ENCODE measurements at regions not wholly inside any gene's neighbourhood (a gene's known extent, or its start where the extent isn't known, plus 50 kb on each side); places are given as distances from the start of the nearest gene placed in this dataset.

DNA sequence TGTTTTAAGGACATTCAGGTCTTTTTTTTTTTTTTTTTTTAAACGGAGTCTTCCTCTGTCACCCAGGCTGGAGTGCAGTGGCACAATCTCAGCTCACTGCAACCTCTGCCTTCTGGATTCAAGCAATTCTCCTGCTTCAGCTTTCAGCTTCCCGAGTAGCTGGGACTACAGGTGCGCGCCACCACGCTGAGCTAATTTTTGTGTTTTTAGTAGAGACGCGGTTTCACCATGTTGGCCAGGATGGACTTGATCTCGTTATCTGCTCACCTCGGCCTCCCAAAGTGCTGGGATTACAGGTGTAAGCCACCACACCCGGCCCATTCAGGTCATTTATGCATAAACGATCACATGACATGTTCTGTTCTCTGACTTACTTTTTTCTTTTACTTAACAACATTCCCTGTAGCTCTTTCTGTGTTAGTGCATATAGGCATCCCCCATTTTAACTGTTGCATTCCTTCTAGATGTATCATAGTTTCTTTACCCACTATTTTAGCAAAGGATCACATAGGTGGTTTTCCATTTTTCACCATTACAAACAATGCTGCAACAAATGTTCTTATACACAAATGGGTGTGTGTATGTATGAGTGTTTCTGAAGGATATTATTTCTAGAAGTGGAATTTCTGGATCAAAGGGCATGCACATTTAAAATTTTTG is 74.2 kb downstream of the ARF6 start:
- TF ChIP-seq, protein P1, sequence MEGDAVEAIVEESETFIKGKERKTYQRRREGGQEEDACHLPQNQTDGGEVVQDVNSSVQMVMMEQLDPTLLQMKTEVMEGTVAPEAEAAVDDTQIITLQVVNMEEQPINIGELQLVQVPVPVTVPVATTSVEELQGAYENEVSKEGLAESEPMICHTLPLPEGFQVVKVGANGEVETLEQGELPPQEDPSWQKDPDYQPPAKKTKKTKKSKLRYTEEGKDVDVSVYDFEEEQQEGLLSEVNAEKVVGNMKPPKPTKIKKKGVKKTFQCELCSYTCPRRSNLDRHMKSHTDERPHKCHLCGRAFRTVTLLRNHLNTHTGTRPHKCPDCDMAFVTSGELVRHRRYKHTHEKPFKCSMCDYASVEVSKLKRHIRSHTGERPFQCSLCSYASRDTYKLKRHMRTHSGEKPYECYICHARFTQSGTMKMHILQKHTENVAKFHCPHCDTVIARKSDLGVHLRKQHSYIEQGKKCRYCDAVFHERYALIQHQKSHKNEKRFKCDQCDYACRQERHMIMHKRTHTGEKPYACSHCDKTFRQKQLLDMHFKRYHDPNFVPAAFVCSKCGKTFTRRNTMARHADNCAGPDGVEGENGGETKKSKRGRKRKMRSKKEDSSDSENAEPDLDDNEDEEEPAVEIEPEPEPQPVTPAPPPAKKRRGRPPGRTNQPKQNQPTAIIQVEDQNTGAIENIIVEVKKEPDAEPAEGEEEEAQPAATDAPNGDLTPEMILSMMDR (conservative IDR thresholded peaks at IDR 0.05; ENCODE audit: low read length): no peak
- no peak for TF ChIP-seq EZH2phosphoT487 (IDR thresholded peaks at IDR 0.05; ENCODE audit: borderline replicate concordance, low read depth, low read length)
